ENCODE measurements at regions not wholly inside any gene's neighbourhood (a gene's known extent, or its start where the extent isn't known, plus 50 kb on each side); places are given as distances from the start of the nearest gene placed in this dataset.

GRCh38 chrX:39437670-39438441 is 636.6 kb downstream of the MID1IP1 start:
- no peak overlapping the region for H3K27ac Mint-ChIP-seq
- H3K4me1 Mint-ChIP-seq (ENCODE audit: low read depth): peaks cover 33% of the 10 kb centered on the region
- H3K4me3 Mint-ChIP-seq: no peak overlapping the region
- H3K27me3 Mint-ChIP-seq: no peaks in the 10 kb centered on the region
- intact Hi-C loops (cut with micrococcal nuclease): no loop called here
- peaks cover 7% of the 10 kb centered on the region for H3K9me3 Mint-ChIP-seq
- H3K36me3 Mint-ChIP-seq (ENCODE audit: low read depth): no peaks in the 10 kb centered on the region

- Mint-ChIP-seq H3K27me3 (peaks cover 4% of the 10 kb centered on the region), H3K9me3 (peaks cover 8% of the 10 kb centered on the region), H3K4me3 (no peak overlapping the region), H3K36me3 (ENCODE audit: low read depth) (no peaks in the 10 kb centered on the region), H3K27ac (no peak overlapping the region), H3K4me1 (ENCODE audit: low read depth) (peaks cover 34% of the 10 kb centered on the region)
- intact Hi-C loops (cut with micrococcal nuclease): no loop called here
Measured at GRCh38 chrX:39438603-39439602, 637.6 kb downstream of the MID1IP1 start.

GRCh38 chrX:39439906-39440798 is 638.9 kb downstream of the MID1IP1 start:
- peaks cover 8% of the 10 kb centered on the region for H3K9me3 Mint-ChIP-seq
- no peak overlapping the region for H3K27ac Mint-ChIP-seq
- H3K27me3 Mint-ChIP-seq: peaks cover 5% of the 10 kb centered on the region
- intact Hi-C loops (cut with micrococcal nuclease): no loop called here
- peaks cover 29% of the 10 kb centered on the region for H3K4me1 Mint-ChIP-seq (ENCODE audit: low read depth)
- no peak overlapping the region for H3K4me3 Mint-ChIP-seq
- no peaks in the 10 kb centered on the region for H3K36me3 Mint-ChIP-seq (ENCODE audit: low read depth)

- Mint-ChIP-seq H3K9me3 (peaks cover 8% of the 10 kb centered on the region), H3K4me3 (no peak overlapping the region), H3K27me3 (peaks cover 5% of the 10 kb centered on the region), H3K27ac (no peak overlapping the region), H3K4me1 (ENCODE audit: low read depth) (peaks cover 29% of the 10 kb centered on the region), H3K36me3 (ENCODE audit: low read depth) (no peaks in the 10 kb centered on the region)
- intact Hi-C loops (cut with micrococcal nuclease): no loop called here
Measured at GRCh38 chrX:39440799-39441284, 639.6 kb downstream of the MID1IP1 start.

- peaks cover 5% of the 10 kb centered on the region for H3K27me3 Mint-ChIP-seq
- peaks cover 23% of the 10 kb centered on the region for H3K4me1 Mint-ChIP-seq (ENCODE audit: low read depth)
- intact Hi-C loops (cut with micrococcal nuclease): no loop called here
- H3K9me3 Mint-ChIP-seq: peaks cover 8% of the 10 kb centered on the region
- H3K36me3 Mint-ChIP-seq (ENCODE audit: low read depth): no peaks in the 10 kb centered on the region
- H3K4me3 Mint-ChIP-seq: no peak overlapping the region
- no peak overlapping the region for H3K27ac Mint-ChIP-seq
Measured at GRCh38 chrX:39442332-39442731, 641.1 kb downstream of the MID1IP1 start.

- peaks cover 23% of the 10 kb centered on the region for H3K4me1 Mint-ChIP-seq (ENCODE audit: low read depth)
- peaks cover 8% of the 10 kb centered on the region for H3K27me3 Mint-ChIP-seq
- H3K27ac Mint-ChIP-seq: no peak overlapping the region
- peaks cover 8% of the 10 kb centered on the region for H3K9me3 Mint-ChIP-seq
- intact Hi-C loops (cut with micrococcal nuclease): no loop called here
- H3K36me3 Mint-ChIP-seq (ENCODE audit: low read depth): no peaks in the 10 kb centered on the region
- H3K4me3 Mint-ChIP-seq: no peak overlapping the region
Measured at GRCh38 chrX:39443240-39443639, 642.0 kb downstream of the MID1IP1 start.

GRCh38 chrX:39445336-39445735 is 644.1 kb downstream of the MID1IP1 start:
- no peak overlapping the region for H3K4me3 Mint-ChIP-seq
- H3K27me3 Mint-ChIP-seq: peaks cover 11% of the 10 kb centered on the region
- H3K4me1 Mint-ChIP-seq (ENCODE audit: low read depth): peaks cover 26% of the 10 kb centered on the region
- no peaks in the 10 kb centered on the region for H3K36me3 Mint-ChIP-seq (ENCODE audit: low read depth)
- intact Hi-C loops (cut with micrococcal nuclease): no loop called here
- peaks cover 8% of the 10 kb centered on the region for H3K9me3 Mint-ChIP-seq
- H3K27ac Mint-ChIP-seq: no peak overlapping the region

GRCh38 chrX:39449352-39449751 is 648.1 kb downstream of the MID1IP1 start:
- intact Hi-C loops (cut with micrococcal nuclease): no loop called here
- Mint-ChIP-seq H3K4me3 (no peak overlapping the region), H3K36me3 (ENCODE audit: low read depth) (no peaks in the 10 kb centered on the region), H3K27me3 (peaks cover 9% of the 10 kb centered on the region), H3K9me3 (no peaks in the 10 kb centered on the region), H3K27ac (no peak overlapping the region), H3K4me1 (ENCODE audit: low read depth) (peaks cover 26% of the 10 kb centered on the region)

GRCh38 chrX:39450234-39450977 is 647.4 kb downstream of the BCOR start:
- Mint-ChIP-seq H3K27ac (no peak overlapping the region), H3K36me3 (ENCODE audit: low read depth) (no peaks in the 10 kb centered on the region), H3K4me1 (ENCODE audit: low read depth) (peaks cover 26% of the 10 kb centered on the region), H3K4me3 (no peak overlapping the region), H3K27me3 (peaks cover 9% of the 10 kb centered on the region), H3K9me3 (no peaks in the 10 kb centered on the region)
- intact Hi-C loops (cut with micrococcal nuclease): no loop called here

- no peak overlapping the region for H3K27ac Mint-ChIP-seq
- no peak overlapping the region for H3K4me3 Mint-ChIP-seq
- no peaks in the 10 kb centered on the region for H3K36me3 Mint-ChIP-seq (ENCODE audit: low read depth)
- H3K4me1 Mint-ChIP-seq (ENCODE audit: low read depth): peaks cover 26% of the 10 kb centered on the region
- intact Hi-C loops (cut with micrococcal nuclease): no loop called here
- H3K9me3 Mint-ChIP-seq: no peaks in the 10 kb centered on the region
- H3K27me3 Mint-ChIP-seq: peaks cover 9% of the 10 kb centered on the region
Measured at GRCh38 chrX:39451046-39451445, 646.7 kb downstream of the BCOR start.

- Mint-ChIP-seq H3K27ac (no peak overlapping the region), H3K27me3 (peaks cover 9% of the 10 kb centered on the region)
- intact Hi-C loops (cut with micrococcal nuclease): no loop called here
Measured at GRCh38 chrX:39452401-39452800, 645.4 kb downstream of the BCOR start.

GRCh38 chrX:39453889-39454621 is 643.7 kb downstream of the BCOR start:
- H3K4me3 Mint-ChIP-seq: no peak overlapping the region
- H3K27ac Mint-ChIP-seq: no peak overlapping the region
- no peaks in the 10 kb centered on the region for H3K36me3 Mint-ChIP-seq (ENCODE audit: low read depth)
- H3K9me3 Mint-ChIP-seq: no peaks in the 10 kb centered on the region
- H3K4me1 Mint-ChIP-seq (ENCODE audit: low read depth): peaks cover 19% of the 10 kb centered on the region
- H3K27me3 Mint-ChIP-seq: peaks cover 6% of the 10 kb centered on the region
- intact Hi-C loops (cut with micrococcal nuclease): no loop called here

More at GRCh38 chrX:39452401-39452800, 645.4 kb downstream of the BCOR start:
- H3K9me3 Mint-ChIP-seq: no peaks in the 10 kb centered on the region
- no peaks in the 10 kb centered on the region for H3K36me3 Mint-ChIP-seq (ENCODE audit: low read depth)
- peaks cover 26% of the 10 kb centered on the region for H3K4me1 Mint-ChIP-seq (ENCODE audit: low read depth)
- H3K4me3 Mint-ChIP-seq: no peak overlapping the region
